ENCODE measurements at regions not wholly inside any gene's neighbourhood (a gene's known extent, or its start where the extent isn't known, plus 50 kb on each side); places are given as distances from the start of the nearest gene placed in this dataset.

DNA sequence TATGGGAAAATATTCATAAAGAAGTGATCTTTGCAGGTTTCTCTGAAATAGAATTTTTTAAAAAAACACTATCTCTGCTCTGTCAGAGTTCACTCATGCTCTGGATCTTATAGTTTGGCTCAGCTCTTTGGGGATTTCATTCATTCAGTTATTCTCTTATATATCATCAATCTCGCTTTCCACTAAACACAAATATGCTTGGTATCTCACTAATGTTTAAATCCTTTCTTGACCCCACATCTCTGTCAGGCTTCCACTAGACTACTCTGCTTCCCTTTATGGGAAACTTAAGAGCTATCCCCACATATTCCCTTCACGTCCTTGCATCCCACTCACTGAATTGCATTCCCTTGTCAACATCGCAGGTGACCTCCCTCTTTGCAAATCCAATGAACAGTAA, 396.1 kb downstream of the ENC1 start:
- Histone ChIP-seq H3K4me3 (ENCODE audit: low read length in 2 of 2) (no peak overlapping the region), H3K27me3 (ENCODE audit: control insufficient read depth in 1 of 2, insufficient read depth in 2 of 2, low read length in 2 of 2) (no peaks in the 10 kb centered on the region)

DNA sequence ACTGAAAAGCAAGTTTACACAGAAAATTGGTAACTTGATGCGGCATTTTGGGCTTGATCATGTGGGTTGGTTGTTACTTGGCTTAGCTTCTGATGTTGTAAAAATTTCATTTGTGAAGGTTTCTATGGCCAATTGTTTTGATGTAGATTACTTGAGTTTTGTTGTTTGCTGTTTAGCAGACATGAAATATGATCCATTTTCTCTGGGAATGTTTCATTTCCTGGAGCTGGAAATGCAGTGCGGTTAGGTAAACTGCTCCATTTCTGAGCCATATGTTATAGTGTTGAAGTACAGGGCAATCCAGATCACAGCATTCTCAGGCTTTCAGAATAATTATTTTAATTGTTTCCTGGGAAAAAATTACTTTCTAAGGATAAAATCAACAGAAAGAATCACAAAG, 396.9 kb downstream of the ENC1 start:
- Histone ChIP-seq H3K4me3 (ENCODE audit: low read length in 2 of 2) (no peak overlapping the region), H3K27me3 (ENCODE audit: control insufficient read depth in 1 of 2, insufficient read depth in 2 of 2, low read length in 2 of 2) (no peaks in the 10 kb centered on the region), H3K36me3 (ENCODE audit: control insufficient read depth in 2 of 2, insufficient read depth in 2 of 2, low read length in 2 of 2) (no peaks in the 10 kb centered on the region), H3K9me3 (ENCODE audit: control insufficient read depth in 2 of 2, low read length in 2 of 2) (no peaks in the 10 kb centered on the region), H3K27ac (ENCODE audit: low read length) (no peak overlapping the region), H3K4me1 (ENCODE audit: control insufficient read depth, insufficient read depth, low read length) (no peaks in the 10 kb centered on the region), H3K9ac (ENCODE audit: low read length in 2 of 2) (no peak overlapping the region)

More for the DNA sequence above, 396.1 kb downstream of the ENC1 start:
- Histone ChIP-seq H3K9ac (ENCODE audit: low read length in 2 of 2) (no peak overlapping the region), H3K4me1 (ENCODE audit: control insufficient read depth, insufficient read depth, low read length) (no peaks in the 10 kb centered on the region), H3K36me3 (ENCODE audit: control insufficient read depth in 2 of 2, insufficient read depth in 2 of 2, low read length in 2 of 2) (no peaks in the 10 kb centered on the region), H3K9me3 (ENCODE audit: control insufficient read depth in 2 of 2, low read length in 2 of 2) (no peaks in the 10 kb centered on the region), H3K27ac (ENCODE audit: low read length) (no peak overlapping the region)

- no peak overlapping the region for H3K9ac ChIP-seq (ENCODE audit: low read length in 2 of 2)
- no peaks in the 10 kb centered on the region for H3K36me3 ChIP-seq (ENCODE audit: control insufficient read depth in 2 of 2, insufficient read depth in 2 of 2, low read length in 2 of 2)
- H3K27ac ChIP-seq (ENCODE audit: low read length): no peak overlapping the region
- H3K9me3 ChIP-seq (ENCODE audit: control insufficient read depth in 2 of 2, low read length in 2 of 2): no peaks in the 10 kb centered on the region
- no peak overlapping the region for H3K4me3 ChIP-seq (ENCODE audit: low read length in 2 of 2)
- H3K27me3 ChIP-seq (ENCODE audit: control insufficient read depth in 1 of 2, insufficient read depth in 2 of 2, low read length in 2 of 2): no peaks in the 10 kb centered on the region
- H3K4me1 ChIP-seq (ENCODE audit: control insufficient read depth, insufficient read depth, low read length): no peaks in the 10 kb centered on the region
Measured at GRCh38 chr5:74242516-74242915, 398.0 kb downstream of the ENC1 start.

DNA sequence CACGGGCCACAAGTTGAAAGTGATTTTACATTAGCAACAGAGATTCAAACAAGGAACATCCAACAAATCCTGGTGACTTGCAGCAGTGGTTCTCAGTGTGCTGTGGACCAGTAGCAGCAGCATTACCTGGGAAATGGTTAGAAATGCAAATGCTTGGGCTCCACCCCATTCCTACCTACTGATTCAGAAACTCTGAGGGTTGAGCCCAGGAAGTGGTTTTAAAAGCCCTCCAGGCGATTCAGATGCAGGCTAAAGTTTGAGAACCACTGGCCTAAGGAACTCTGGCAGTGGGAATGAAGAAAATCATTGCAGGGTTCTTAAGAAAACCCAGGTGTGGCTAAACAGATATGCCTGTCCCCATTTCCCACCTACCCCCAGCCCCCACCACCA, 398.8 kb downstream of the ENC1 start:
- H3K4me1 ChIP-seq (ENCODE audit: control insufficient read depth, insufficient read depth, low read length): no peaks in the 10 kb centered on the region
- H3K4me3 ChIP-seq (ENCODE audit: low read length in 2 of 2): no peak overlapping the region
- no peak overlapping the region for H3K9ac ChIP-seq (ENCODE audit: low read length in 2 of 2)
- no peaks in the 10 kb centered on the region for H3K36me3 ChIP-seq (ENCODE audit: control insufficient read depth in 2 of 2, insufficient read depth in 2 of 2, low read length in 2 of 2)
- H3K27ac ChIP-seq (ENCODE audit: low read length): no peak overlapping the region
- H3K9me3 ChIP-seq (ENCODE audit: control insufficient read depth in 2 of 2, low read length in 2 of 2): no peaks in the 10 kb centered on the region
- no peaks in the 10 kb centered on the region for H3K27me3 ChIP-seq (ENCODE audit: control insufficient read depth in 1 of 2, insufficient read depth in 2 of 2, low read length in 2 of 2)

GRCh38 chr5:74240783-74241750, 399.5 kb downstream of the ENC1 start:
- no peaks in the 10 kb centered on the region for H3K4me1 ChIP-seq (ENCODE audit: control insufficient read depth, insufficient read depth, low read length)
- no peaks in the 10 kb centered on the region for H3K9me3 ChIP-seq (ENCODE audit: control insufficient read depth in 2 of 2, low read length in 2 of 2)
- no peak overlapping the region for H3K4me3 ChIP-seq (ENCODE audit: low read length in 2 of 2)
- no peaks in the 10 kb centered on the region for H3K27me3 ChIP-seq (ENCODE audit: control insufficient read depth in 1 of 2, insufficient read depth in 2 of 2, low read length in 2 of 2)
- no peak overlapping the region for H3K27ac ChIP-seq (ENCODE audit: low read length)
- no peaks in the 10 kb centered on the region for H3K36me3 ChIP-seq (ENCODE audit: control insufficient read depth in 2 of 2, insufficient read depth in 2 of 2, low read length in 2 of 2)
- H3K9ac ChIP-seq (ENCODE audit: low read length in 2 of 2): no peak overlapping the region

DNA sequence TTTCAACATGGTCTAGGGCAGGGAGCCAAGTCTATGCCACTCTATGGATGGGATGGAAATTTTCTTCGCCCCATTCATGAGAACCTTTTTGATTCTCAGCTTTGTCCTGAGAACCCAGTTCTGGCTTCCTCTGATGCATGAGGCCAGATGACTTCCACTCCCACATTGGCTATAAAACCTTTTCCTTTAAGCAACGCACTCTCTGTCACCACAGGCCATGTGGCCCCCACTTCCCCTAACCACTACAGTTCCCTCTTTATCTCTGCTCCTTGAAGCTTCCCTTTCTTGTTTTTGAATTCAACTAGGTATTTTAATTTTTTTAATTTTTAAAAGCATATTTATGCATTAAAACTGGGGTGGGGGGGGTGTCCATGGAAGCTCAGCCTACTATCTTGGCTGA, 401.3 kb downstream of the ENC1 start:
- Histone ChIP-seq H3K9ac (ENCODE audit: low read length in 2 of 2) (no peak overlapping the region), H3K27me3 (ENCODE audit: control insufficient read depth in 1 of 2, insufficient read depth in 2 of 2, low read length in 2 of 2) (no peaks in the 10 kb centered on the region), H3K36me3 (ENCODE audit: control insufficient read depth in 2 of 2, insufficient read depth in 2 of 2, low read length in 2 of 2) (no peaks in the 10 kb centered on the region), H3K4me3 (ENCODE audit: low read length in 2 of 2) (no peak overlapping the region), H3K9me3 (ENCODE audit: control insufficient read depth in 2 of 2, low read length in 2 of 2) (no peaks in the 10 kb centered on the region), H3K27ac (ENCODE audit: low read length) (no peak overlapping the region), H3K4me1 (ENCODE audit: control insufficient read depth, insufficient read depth, low read length) (no peaks in the 10 kb centered on the region)

DNA sequence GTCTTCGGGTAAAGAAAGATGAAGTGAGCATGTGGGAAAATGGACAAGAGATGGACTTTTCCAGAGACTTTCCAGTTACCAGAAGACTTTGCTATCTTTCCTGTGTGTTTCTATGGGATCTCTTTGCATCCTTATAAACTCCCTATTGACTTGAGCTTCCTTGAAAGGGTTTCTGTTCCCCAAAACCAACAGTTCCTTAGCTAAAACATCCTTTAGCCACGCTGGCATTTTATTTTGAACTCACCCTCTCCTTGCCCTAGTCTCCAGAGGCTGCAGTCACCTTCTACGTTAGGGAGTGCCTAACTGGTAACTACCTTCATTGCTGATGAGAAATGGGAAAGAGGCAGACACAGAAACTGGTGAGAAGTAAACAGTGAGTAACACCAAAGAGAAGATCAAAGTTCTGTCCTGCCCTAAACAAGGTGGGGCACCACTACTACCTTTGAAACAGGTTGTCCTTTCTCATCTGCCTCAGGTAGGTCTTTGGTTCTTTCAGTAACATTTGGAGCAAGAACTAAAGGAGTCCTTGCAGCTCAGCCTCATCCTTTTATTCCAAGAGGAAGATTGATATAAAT, 402.9 kb downstream of the ENC1 start:
- Histone ChIP-seq H3K9ac (ENCODE audit: low read length in 2 of 2) (no peak overlapping the region), H3K4me3 (ENCODE audit: low read length in 2 of 2) (no peak overlapping the region), H3K9me3 (ENCODE audit: control insufficient read depth in 2 of 2, low read length in 2 of 2) (no peaks in the 10 kb centered on the region), H3K36me3 (ENCODE audit: control insufficient read depth in 2 of 2, insufficient read depth in 2 of 2, low read length in 2 of 2) (no peaks in the 10 kb centered on the region), H3K27me3 (ENCODE audit: control insufficient read depth in 1 of 2, insufficient read depth in 2 of 2, low read length in 2 of 2) (no peaks in the 10 kb centered on the region), H3K27ac (ENCODE audit: low read length) (no peak overlapping the region), H3K4me1 (ENCODE audit: control insufficient read depth, insufficient read depth, low read length) (no peaks in the 10 kb centered on the region)

DNA sequence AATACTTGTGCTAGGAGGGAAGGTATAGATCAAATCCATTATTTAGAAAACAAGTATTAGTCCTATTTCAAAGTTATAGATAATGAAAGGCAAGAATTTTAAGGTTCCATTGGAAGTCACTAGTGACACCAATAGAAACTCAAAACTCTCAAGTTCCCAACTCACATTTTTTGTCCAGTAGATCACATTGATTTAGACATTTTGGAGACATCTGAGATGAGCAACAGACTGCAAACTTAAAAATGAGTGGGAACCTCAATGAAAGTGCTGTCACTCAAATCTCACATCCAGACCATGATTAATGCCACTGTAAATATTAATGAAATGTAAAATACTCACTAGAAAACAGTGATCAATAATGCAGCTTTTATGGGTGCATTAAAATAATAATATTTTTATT, 405.0 kb downstream of the ENC1 start:
- Histone ChIP-seq H3K27ac (ENCODE audit: low read length) (no peak overlapping the region), H3K27me3 (ENCODE audit: control insufficient read depth in 1 of 2, insufficient read depth in 2 of 2, low read length in 2 of 2) (no peaks in the 10 kb centered on the region), H3K9ac (ENCODE audit: low read length in 2 of 2) (no peak overlapping the region), H3K4me1 (ENCODE audit: control insufficient read depth, insufficient read depth, low read length) (no peaks in the 10 kb centered on the region), H3K4me3 (ENCODE audit: low read length in 2 of 2) (no peak overlapping the region), H3K36me3 (ENCODE audit: control insufficient read depth in 2 of 2, insufficient read depth in 2 of 2, low read length in 2 of 2) (no peaks in the 10 kb centered on the region), H3K9me3 (ENCODE audit: control insufficient read depth in 2 of 2, low read length in 2 of 2) (no peaks in the 10 kb centered on the region)

- Histone ChIP-seq H3K36me3 (ENCODE audit: control insufficient read depth in 2 of 2, insufficient read depth in 2 of 2, low read length in 2 of 2) (no peaks in the 10 kb centered on the region), H3K4me3 (ENCODE audit: low read length in 2 of 2) (no peak overlapping the region), H3K4me1 (ENCODE audit: control insufficient read depth, insufficient read depth, low read length) (no peaks in the 10 kb centered on the region), H3K9ac (ENCODE audit: low read length in 2 of 2) (no peak overlapping the region), H3K27me3 (ENCODE audit: control insufficient read depth in 1 of 2, insufficient read depth in 2 of 2, low read length in 2 of 2) (no peaks in the 10 kb centered on the region), H3K9me3 (ENCODE audit: control insufficient read depth in 2 of 2, low read length in 2 of 2) (no peaks in the 10 kb centered on the region), H3K27ac (ENCODE audit: low read length) (no peak overlapping the region)
Measured at GRCh38 chr5:74233571-74233970, 407.0 kb downstream of the ENC1 start.

- Histone ChIP-seq H3K27me3 (ENCODE audit: control insufficient read depth in 1 of 2, insufficient read depth in 2 of 2, low read length in 2 of 2) (no peaks in the 10 kb centered on the region), H3K36me3 (ENCODE audit: control insufficient read depth in 2 of 2, insufficient read depth in 2 of 2, low read length in 2 of 2) (no peaks in the 10 kb centered on the region), H3K27ac (ENCODE audit: low read length) (no peak overlapping the region), H3K9ac (ENCODE audit: low read length in 2 of 2) (no peak overlapping the region), H3K4me1 (ENCODE audit: control insufficient read depth, insufficient read depth, low read length) (no peaks in the 10 kb centered on the region), H3K9me3 (ENCODE audit: control insufficient read depth in 2 of 2, low read length in 2 of 2) (no peaks in the 10 kb centered on the region), H3K4me3 (ENCODE audit: low read length in 2 of 2) (no peak overlapping the region)
Measured at GRCh38 chr5:74233091-74233490, 407.4 kb downstream of the ENC1 start.

DNA sequence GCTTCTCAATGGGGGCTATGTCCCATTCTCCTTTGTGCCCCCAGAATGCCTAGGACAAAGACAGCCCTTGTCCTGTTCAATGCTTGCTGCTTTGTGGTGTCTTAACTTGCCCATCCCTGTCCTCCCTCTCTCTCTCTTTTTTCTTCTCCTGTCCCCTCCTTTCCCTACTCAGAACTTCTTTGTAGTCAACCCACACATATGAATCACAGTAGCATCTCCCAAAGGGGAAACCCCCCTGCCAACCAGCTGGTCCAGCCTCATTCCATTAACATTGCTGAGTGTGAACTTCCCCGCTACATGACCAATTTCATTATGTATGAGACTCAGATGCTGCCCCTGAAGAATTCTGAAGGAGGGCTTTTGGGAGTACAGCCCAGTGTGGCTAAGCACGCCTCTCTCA, 408.3 kb downstream of the ENC1 start:
- Histone ChIP-seq H3K9ac (ENCODE audit: low read length in 2 of 2) (no peak overlapping the region), H3K4me3 (ENCODE audit: low read length in 2 of 2) (no peak overlapping the region)

More for the DNA sequence above, 408.3 kb downstream of the ENC1 start:
- no peaks in the 10 kb centered on the region for H3K36me3 ChIP-seq (ENCODE audit: control insufficient read depth in 2 of 2, insufficient read depth in 2 of 2, low read length in 2 of 2)
- H3K27ac ChIP-seq (ENCODE audit: low read length): no peak overlapping the region
- no peaks in the 10 kb centered on the region for H3K9me3 ChIP-seq (ENCODE audit: control insufficient read depth in 2 of 2, low read length in 2 of 2)
- no peaks in the 10 kb centered on the region for H3K4me1 ChIP-seq (ENCODE audit: control insufficient read depth, insufficient read depth, low read length)
- no peaks in the 10 kb centered on the region for H3K27me3 ChIP-seq (ENCODE audit: control insufficient read depth in 1 of 2, insufficient read depth in 2 of 2, low read length in 2 of 2)
